Right ventricle myocardium inferior (tissue), 1 donor: ENCODE measurements at regions not wholly inside any gene's neighbourhood (a gene's known extent, or its start where the extent isn't known, plus 50 kb on each side); places are given as distances from the start of the nearest gene placed in this dataset.
"Not testable (repeated sequence)": the region's sequence is repeated elsewhere in the genome, so short reads cannot be mapped to it uniquely, and the experiment has no call there.

Experiments
- ATAC-seq: fragments of 200-7000 bp; cut with Tn5 transposase; one replicate; pipeline ENCODE4 v1.9.1; 2020; ENCODE audit warnings: mild to moderate bottlenecking, moderate library complexity
- DNase-seq: peaks from one replicate; pipeline ENCODE4 v3.0.0; 2021; ENCODE audit errors: missing footprints
- intact Hi-C: fragments of 100-400 bp; cut with DNase I; formaldehyde crosslinking; loops from one replicate; pipeline ENCODE4 v1.11.0; 2022
- donor health status: DM: no; HTN: yes; CAD: no; lungs with severe emphysema.

DNA sequence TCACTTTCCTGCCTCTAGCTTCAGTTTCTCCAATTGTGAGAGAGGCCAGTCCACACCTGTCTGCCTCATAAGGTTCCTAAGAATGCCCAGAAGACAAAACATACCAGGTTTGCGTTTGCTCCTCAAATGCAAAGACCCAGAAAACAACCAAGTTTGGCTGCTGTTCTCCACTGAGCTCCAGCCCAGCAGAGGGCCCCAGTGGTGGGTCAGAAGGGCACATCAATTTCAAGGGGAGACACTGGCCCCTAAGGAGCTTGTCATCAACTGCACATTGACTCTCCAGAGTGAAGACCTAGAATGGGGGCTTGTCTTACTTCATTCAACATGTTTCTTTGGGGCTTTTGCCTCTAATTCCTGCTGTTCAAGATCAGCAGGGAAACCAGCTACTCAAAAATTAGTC, 127.9 kb upstream of the SLC6A11 start:
- no peak for ATAC-seq
- intact Hi-C loops = no loop called here
- DNase-seq = no peak

DNA sequence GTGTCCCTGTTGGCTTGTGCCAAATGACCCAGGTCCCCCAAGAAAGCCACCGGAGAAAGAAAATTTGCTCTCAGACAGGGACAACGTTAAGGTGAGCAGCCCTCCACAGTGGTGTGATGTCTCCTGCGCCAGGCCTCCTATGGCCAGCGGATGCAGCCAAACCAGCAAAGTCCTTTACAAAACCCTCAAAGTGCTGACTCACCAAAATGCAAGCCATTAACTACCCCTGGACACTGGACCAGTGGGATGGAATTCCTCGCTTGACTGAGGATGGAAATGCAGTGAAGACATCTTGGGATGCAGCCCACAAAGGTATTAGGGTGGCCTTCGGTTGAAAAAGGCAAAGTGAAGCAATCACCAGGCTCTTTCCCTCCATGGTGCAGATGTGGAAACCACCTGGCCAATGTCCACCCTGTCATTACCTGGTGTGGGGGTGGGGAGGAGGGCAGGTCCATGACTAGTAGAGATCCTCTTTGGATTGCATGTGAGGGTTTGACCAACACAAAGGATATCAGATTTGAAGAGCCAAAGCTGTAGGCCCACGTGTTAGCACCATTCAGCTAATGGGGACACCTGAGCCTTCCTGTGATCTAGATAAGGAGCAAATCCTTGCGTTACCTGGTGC, 127.4 kb upstream of the SLC6A11 start:
- intact Hi-C loops = no loop called here
- no peak for ATAC-seq
- DNase-seq = no peak

DNA sequence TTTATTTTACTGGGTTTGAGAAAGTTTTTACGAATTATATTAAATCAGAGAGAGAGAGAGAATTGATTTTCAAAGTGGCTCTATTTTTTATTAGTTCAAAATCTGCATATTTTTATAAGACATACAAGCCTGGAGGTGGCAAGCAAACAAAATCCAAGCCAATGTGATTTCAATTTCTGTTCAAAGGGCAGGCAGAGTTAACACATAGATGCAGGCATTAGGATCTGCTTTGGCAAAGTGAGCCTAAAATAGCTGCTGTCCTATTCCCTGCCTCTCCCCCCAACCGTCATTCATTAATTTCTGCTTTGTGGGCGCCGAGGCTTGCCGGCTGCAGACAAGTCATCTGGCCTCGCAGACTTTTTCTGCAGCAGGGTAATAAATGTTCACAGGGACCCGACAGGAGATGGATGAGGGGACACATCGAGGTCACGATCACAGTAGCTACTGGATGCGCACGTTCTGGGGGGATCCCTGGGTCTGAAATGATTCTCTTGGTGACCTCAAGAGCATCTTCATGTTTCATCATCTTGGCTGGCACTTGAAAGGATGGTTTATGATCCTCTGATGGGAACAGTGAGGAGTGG, 123.9 kb upstream of the SLC6A11 start:
- no peak for ATAC-seq

DNA sequence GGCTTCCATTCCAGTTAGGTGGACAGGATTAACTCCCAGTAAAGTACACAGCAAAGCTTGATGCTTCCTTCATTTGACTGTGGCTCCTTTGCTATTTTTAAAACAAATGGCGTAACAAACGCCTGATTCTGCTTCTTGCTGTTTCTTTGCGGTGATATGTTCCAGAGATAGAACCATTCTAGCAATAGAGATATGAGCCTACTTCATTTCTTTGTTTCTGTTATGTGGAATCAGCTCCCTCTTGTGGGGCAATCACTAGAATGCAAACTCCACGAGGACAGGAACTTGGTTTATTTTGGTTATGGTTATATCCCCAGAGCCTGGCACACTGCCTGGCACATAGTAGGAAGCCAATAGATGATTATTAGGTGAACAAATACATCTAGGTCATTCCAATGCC, 122.6 kb upstream of the SLC6A11 start:
- ATAC-seq (no peak), DNase-seq (no peak)
- intact Hi-C loops = no loop called here

More for the DNA sequence above, 123.9 kb upstream of the SLC6A11 start:
- no peak for DNase-seq
- intact Hi-C loops = no loop called here

DNA sequence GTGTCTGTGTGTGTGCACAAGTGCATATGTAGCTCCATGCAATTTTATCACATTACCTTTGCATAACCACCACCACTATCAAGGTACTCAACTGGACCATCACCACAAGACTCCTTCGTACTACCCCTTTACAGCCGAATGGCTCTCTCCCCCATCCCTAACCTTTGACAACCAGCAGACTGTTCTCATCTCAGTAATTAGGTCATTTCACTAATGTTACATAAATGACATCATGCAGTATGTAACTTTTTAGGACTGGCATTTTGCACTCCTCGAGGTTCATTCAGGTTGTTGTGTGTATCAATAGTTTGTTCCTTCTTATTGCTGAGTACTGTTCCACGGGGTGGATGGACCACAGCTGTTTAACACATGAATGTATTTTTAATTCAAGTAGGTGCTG, 121.8 kb upstream of the SLC6A11 start:
- intact Hi-C loops = loop anchor here (1.0 kb wide), 1 partner anchor 350 kb away; no protein-coding TSS in a partner anchor
- DNase-seq (no peak), ATAC-seq (no peak)

DNA sequence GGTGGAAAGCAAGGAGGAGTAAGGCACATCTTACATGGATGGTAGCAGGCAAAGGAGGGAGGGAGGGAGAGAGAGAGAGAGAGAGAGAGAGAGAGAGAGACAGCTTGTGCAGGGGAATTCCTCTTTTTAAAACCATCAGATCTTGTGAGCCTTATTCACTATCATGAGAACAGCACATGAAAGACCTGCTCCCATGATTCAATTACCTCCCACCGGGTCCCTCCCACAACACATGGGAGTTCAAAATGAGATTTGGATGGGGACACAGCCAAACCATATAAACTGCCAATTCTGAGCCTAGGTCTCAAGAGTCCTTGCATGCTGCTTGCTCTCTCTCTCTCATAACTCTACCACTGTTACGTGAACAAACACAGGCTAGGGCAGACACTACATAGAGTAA, 120.8 kb upstream of the SLC6A11 start:
- ATAC-seq, DNase-seq, intact Hi-C loops: not testable (repeated sequence)

DNA sequence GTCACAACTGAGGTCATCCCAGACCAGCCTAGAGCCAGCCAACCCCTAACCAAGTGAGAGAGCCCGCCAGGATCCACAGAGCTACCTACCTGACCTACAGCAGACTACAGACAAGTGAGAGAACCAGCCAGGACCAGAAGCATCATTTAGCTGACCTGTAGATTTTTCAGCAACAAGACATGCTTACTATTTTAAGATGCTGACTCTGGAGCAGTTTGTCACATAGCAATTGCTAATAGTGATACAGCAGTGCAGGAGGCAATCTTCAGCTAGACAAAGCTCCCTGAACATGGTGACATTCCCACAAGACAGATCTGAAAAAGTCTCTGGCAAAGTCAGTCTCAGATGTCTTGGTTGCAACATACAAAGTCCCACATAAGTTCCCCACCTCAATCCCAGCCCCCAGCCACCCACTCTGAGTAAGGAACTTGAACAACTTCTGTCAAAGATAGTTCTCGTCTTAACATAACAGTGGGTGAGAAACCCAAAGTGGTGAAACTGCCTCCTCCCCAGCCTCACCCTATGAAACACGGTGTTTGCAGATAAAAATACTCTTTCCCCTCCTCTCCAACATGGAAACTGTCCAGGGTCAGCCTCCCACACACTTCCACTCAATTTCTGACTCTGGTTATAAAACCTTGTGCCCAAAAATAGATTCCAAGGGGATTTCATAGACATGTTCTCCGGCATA, 120.3 kb upstream of the SLC6A11 start:
- intact Hi-C loops = no loop called here
- ATAC-seq = no peak
- DNase-seq = no peak

DNA sequence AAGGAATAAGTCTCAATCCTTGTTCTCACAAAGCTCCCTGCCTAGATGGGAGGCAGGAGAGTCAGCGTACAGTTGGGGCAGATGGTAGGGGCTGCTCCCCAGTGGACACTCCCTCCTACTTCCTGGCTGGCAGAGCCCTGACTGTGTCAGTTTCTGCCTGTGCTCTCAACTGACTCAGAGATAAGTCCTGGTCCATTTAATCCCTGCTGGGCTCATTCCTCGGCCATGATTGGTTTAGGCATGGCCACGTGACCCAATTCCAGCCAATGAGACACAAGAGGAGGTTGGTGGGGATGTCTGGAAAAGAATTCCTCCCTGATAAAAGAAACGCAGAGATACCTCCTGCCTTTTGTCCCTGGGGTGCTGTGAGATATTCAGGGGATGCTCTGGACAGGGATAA, 118.1 kb upstream of the SLC6A11 start:
- intact Hi-C loops = no loop called here
- DNase-seq (no peak), ATAC-seq (no peak)

DNA sequence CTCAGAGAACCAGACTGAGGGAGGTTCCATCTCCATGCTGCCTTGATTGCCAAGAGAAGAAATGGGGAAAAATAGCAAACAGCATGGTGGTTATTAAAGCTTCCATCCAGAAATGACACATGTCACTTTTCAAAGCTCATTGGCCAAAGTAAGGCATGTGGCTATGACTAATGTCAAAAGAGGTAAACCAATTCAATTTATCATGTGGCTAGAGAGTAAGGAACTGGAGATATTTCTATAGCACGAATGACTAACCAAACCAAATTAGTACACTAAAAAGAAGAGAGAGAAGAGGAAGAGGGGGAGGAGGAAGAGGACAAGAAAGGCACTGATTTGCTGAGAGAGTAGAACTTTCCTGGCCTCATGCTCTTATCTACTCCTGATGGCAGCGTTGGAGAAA, 115.2 kb upstream of the SLC6A11 start:
- no peak for DNase-seq
- ATAC-seq = no peak
- intact Hi-C loops = no loop called here

DNA sequence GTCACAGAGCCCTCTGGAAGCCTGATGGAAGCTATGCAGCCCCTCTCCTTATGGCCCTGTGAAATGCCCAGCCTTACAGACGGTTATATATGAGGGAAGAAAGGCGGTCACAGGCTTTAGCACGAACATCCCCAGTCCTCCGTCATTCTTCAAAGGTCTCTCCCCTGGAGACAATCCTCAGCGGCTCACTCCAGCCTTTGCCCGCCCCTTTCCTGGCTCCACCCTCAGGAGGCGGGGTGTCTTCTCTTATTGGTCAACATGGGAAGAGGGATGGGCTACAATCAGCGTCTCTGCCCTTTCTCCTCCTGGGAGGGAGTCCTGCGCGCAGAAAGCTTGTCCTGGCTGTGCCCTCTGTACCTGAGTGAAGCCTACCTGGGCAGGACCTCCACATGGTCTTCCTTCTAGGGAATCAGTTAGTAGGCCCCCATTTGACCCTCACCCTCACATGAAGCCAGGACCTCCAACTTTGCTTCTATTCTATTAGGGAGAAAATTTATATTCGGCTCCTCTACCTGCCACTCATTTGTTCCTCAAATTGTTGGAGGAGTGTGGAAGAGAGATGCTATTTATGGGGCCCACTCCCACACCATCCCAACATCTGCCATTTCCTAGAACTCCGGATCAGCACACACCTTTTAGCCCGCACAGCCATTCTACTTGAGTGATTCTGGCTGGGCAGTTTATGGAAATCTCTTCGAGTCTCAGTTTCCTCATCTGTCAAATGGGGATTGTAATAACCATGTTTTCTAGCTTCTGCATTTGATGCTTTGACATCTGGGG, 112.9 kb upstream of the SLC6A11 start:
- ATAC-seq (no peak), DNase-seq (no peak)
- intact Hi-C loops = no loop called here

DNA sequence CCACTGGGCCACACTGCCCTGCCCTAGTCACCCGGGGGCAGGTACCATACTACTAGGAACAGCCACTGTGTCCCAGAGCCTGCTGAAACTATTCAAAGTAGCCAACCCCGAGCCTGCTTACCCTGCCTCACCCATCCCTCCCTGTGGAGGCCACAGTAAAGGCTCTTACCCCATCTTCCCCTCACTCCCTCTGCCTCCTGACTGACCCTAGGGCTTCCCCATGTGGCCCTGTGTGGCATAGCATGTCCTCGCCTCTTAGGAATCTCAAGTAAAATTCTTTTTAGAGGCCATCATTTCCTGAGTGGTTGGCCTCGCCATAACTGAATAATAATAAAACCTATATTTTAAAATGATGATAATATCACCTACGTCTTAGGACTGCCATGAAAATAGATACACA, 112.2 kb upstream of the SLC6A11 start:
- DNase-seq = no peak
- no peak for ATAC-seq
- intact Hi-C loops = no loop called here

DNA sequence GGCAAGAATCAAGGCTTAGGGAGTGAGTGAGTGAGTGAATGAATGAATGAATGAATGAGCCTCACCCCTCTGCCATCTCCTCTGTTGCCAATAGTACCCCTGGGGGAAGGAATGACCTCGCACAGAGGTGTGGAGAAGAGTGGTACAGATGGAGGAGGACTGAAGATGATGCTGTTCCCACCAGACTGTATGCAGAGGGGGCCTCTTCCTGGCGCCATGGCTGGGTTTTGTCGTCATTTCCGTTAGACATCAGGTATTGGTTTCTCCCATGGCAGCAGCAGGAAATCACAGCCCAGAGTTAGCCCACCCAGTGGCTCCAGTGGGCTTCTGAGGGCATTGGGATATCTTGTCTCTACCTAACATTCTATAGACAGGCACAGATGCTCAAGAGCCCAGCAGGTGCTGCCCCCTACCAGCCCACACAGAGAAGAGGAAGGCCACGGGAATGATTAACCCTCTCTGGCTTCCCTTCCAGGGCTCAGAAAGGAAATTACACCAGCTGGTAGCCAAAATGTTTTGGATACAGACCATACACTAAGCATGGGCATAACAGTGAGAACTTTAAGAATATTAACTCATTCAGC, 109.8 kb upstream of the SLC6A11 start:
- ATAC-seq (no peak), DNase-seq (no peak)
- intact Hi-C loops = no loop called here

DNA sequence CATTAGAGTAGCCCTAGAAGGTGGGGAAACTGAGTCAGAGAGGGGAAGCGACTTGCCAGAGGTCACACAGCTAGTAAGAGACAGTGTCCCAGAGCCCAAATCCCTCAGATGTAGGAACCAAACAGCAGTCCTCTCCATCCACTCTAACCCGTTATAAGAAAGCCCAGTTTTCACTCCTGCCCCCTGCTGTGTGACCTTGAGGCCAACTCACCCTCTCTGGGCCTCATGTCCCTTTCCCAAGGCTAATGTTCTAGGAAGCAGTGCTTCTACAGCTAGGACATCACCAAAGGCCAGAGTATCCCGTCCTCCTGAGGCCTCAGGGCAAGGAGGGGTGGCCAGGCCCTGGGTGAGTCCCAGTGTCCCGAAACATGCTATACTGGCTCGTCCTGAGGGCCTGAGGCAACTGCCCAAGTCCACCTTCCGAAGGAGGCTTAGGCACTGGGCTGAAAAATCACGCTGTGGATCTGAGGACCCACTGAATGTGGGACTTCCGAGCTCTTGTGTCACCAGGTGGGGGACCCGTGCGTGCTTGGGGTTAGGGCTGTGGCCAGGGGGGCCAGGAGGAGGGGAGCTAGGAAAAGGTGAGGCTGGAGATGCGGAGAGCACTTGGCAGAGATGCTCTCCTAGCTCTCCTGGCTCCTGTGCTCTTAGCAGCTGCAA, 109.2 kb upstream of the SLC6A11 start:
- intact Hi-C loops = no loop called here
- ATAC-seq (no peak), DNase-seq (no peak)

DNA sequence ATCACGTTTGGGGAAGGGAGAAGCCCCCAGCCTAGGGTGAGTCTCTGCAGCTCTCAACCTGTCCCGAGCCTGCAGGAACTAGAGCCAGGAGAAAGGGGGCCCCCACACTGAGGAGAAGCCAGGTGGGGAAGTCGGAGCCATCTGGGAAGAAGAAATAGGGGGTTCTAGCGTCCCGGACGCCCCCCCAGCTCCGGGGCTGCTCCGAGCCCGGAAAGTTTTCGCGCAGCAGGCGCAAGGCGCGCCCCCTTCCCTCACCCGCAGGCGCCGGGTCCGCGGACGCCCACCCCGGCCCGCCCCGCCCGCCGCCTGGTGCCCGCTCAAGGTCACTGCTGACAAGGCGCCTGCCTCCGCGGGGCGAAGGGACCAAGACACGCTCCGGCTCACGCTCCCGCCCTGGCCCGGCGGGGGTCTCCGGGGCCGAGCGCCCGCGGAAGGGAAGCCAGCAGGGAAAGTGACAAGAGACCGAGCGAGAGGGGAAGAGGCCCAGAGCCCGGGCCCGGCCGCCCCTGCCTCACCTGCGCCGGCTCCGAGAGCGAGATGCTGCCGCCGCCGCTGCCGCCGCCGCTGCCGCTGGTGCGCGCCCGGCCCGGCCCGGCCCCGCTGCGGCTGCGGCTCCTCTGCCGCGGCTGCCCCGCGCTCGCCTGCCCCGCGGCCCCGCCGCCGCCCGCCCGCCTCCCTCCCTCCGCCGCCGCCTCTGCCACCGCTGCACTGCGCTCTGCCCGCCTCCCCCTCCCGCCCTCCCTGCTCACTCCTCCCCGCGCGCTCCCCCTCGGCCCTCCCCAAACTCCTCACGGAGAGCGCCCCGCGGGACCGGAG, 108.4 kb upstream of the SLC6A11 start:
- ATAC-seq (no peak), DNase-seq (no peak)
- intact Hi-C loops = no loop called here

DNA sequence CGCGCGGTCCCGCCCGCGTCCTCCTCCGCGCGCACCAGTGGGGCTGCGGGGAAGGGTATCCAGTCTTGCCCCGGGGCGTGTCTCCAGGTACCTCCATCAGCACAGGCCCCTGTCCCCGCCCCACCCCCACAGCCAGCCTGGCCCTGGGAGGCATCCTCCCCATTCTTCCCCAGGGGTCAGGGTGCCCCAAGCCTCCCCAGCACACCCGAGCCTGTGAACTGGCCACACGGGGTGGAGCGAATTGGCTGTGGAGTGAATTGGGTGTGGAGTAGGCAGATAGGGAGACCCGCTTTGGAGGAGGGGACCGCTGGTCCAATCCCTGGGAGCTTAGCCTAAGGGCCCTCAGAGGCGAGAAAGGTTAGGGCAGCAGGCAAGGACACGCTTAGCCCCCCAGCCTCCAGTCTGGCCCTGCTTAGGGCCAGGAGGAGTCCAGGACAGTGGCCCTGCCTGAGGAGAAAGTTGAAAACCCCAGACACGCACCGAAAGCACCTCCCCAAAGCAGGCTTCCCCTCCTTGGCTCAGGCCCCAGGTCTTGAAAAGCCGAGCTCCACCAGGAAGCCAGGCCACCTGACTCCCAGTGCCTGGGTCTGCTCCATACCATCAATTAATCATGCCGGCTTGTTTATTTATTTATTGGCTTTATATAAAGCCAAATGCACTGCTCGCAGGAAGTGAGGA, 107.7 kb upstream of the SLC6A11 start:
- intact Hi-C loops = no loop called here
- no peak for DNase-seq
- no peak for ATAC-seq

DNA sequence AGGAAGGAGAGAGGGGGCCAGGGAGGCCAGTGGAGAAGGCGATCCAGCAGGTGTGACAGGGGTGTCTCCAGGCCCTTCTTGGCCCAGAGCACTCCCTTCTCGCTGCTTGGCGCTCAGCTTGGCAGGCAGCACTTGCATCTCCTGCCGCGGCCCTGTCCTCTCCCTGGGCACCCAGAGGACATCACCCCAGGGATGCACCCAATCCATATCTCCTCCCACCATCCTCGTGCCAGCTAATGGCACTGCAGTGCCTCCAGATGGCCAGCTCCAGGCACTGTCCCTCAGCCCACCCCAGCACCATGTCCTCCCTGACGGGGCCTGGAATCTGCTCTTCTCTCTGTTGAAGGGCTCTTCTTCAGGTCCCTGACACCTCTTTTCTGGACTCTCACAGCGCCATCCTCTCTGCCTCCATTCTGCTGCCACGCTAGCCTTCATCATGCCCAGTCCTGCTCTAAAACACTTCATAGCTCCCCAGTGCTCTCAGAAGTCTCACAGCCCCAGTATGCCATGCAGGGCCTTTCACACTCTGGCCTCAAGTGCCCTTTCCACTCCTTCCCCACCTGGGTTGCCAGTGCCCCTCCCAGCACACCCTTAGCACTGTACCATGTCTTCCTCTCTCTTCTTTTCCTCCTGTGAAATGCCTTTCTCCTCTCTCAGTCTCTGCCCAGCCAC, 106.8 kb upstream of the SLC6A11 start:
- intact Hi-C loops = no loop called here
- DNase-seq (no peak), ATAC-seq (no peak)

DNA sequence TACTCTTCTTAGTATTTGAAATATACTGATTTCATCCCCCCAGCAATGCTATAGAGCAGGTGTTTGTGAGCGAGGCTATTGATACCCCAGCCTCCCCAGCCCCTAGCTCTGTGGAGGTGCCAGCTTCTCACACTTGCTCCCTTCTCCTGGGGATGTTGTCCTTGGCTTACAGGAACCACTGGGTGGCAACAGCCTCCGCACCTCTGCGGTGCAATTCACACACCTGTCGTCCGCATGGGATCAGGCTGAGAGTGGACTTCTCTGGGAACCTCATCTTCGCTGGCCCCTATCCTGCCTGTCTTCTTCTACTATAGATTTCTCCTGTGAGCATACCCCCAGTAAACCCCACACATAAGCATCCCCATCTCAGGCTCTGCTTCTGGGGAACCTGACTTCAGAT, 103.9 kb upstream of the SLC6A11 start:
- DNase-seq (no peak), ATAC-seq (no peak)
- intact Hi-C loops = no loop called here
